ENCODE measurements at regions not wholly inside any gene's neighbourhood (a gene's known extent, or its start where the extent isn't known, plus 50 kb on each side); places are given as distances from the start of the nearest gene placed in this dataset.
A peak's percentile ranks its signal among the peaks of the same experiment; 100 is the strongest.

DNA sequence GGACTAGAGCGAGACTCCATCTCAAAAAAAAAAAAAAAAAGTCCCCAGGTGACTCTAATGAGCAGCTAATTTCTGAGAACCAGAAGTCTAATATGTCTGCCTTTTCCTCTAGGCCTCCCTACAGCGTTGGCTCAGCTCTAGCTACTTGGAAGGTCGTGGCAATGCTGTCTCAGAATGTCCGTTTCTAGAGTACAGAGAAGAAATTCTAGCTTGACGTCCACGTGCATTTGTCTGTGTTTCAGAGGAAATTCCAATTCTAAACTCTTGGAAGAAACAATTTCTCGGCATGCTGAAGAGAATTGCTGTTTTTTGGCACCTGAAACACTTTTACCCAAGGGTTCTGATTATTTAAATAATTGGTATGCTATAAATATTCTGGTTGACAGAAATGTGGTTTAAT is 78.8 kb downstream of the SOX2 start:
- Mint-ChIP-seq H3K4me1 (peaks cover 17% of the 10 kb centered on the region), H3K9me3 (no peaks in the 10 kb centered on the region), H3K36me3 (ENCODE audit: low read depth) (no peaks in the 10 kb centered on the region), H3K4me3 (no peak overlapping the region), H3K27ac (peak overlapping the region in 1 of 3 experiments; percentile 41), H3K27me3 (ENCODE audit: low read depth) (no peaks in the 10 kb centered on the region)
- TF ChIP-seq, protein P1, sequence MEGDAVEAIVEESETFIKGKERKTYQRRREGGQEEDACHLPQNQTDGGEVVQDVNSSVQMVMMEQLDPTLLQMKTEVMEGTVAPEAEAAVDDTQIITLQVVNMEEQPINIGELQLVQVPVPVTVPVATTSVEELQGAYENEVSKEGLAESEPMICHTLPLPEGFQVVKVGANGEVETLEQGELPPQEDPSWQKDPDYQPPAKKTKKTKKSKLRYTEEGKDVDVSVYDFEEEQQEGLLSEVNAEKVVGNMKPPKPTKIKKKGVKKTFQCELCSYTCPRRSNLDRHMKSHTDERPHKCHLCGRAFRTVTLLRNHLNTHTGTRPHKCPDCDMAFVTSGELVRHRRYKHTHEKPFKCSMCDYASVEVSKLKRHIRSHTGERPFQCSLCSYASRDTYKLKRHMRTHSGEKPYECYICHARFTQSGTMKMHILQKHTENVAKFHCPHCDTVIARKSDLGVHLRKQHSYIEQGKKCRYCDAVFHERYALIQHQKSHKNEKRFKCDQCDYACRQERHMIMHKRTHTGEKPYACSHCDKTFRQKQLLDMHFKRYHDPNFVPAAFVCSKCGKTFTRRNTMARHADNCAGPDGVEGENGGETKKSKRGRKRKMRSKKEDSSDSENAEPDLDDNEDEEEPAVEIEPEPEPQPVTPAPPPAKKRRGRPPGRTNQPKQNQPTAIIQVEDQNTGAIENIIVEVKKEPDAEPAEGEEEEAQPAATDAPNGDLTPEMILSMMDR (IDR thresholded peaks at IDR 0.05; ENCODE audit: unreplicated experiment in 3 of 3), result no peak

DNA sequence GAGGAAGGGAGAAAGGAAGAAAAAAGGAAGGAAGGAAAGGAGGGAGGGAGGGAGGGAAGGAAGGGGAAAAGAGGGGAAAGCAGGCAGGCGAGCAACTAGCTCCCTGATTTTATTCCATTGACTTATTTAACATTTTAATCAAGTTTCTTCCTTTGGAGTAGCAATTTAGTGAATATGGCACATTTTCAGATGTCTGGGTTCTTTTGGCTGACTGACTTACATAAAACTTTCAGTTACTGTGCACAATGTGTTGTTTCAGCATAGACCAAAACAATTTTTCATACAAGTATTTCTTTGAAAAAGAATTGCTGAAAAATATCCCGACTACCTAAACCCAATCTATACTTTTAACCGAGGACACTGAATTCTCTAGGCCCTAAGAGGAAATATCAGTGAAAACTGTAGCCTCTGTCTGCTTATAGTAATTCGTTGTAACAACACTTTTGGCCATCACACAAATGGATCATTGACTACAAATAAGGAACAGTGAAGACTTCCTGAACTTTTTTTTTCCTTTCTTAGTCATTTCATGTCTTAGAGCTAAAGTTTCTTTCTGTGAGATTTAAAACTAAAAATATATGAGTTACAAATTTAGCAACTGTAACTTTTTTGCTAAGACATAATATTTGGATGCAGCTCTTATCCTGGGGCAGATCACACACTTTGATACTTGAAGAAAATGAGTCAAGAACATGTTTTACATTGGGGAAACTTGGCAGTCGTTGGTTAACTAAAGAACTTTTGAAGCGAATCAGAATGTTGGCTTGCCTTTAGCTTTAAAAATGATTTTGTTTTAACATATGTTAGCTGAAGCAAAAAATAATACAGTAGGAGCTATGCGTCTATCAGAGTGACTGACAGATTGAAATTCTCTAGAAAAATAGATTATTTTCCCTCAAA is 79.6 kb downstream of the SOX2 start:
- no peaks in the 10 kb centered on the region for H3K36me3 Mint-ChIP-seq (ENCODE audit: low read depth)
- peaks cover 17% of the 10 kb centered on the region for H3K4me1 Mint-ChIP-seq
- H3K4me3 Mint-ChIP-seq, result no peak overlapping the region
- TF ChIP-seq, protein P1 (IDR thresholded peaks at IDR 0.05; ENCODE audit: unreplicated experiment in 3 of 3), result no peak
- no peaks in the 10 kb centered on the region for H3K9me3 Mint-ChIP-seq
- peak overlapping the region in 1 of 3 experiments; percentile 41 for H3K27ac Mint-ChIP-seq
- H3K27me3 Mint-ChIP-seq (ENCODE audit: low read depth), result no peaks in the 10 kb centered on the region

DNA sequence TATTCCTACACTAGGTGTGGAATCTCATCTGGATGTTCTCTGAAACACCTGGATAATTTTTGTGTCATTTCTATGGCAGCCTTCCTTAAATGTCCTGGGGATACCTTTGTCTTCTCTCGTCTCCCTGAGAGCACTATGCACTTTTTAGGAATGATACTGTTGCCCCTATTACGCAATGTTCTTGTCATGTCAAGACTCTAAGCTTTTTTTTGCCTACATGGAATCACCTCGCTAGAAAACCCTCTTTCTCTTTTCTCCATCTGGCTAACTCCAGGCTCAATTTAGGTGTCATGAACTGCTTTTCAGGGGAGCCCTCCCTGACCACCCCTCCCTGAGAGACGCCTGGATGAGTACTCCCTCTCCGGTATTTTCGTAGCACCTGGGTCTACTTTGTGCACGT is 81.3 kb downstream of the SOX2 start:
- Mint-ChIP-seq H3K9me3 (no peaks in the 10 kb centered on the region), H3K27ac (no peak overlapping the region), H3K4me3 (no peak overlapping the region), H3K27me3 (ENCODE audit: low read depth) (no peaks in the 10 kb centered on the region), H3K36me3 (ENCODE audit: low read depth) (no peaks in the 10 kb centered on the region), H3K4me1 (peaks cover 17% of the 10 kb centered on the region)
- TF ChIP-seq, protein P1 (IDR thresholded peaks at IDR 0.05; ENCODE audit: unreplicated experiment in 3 of 3), result no peak

DNA sequence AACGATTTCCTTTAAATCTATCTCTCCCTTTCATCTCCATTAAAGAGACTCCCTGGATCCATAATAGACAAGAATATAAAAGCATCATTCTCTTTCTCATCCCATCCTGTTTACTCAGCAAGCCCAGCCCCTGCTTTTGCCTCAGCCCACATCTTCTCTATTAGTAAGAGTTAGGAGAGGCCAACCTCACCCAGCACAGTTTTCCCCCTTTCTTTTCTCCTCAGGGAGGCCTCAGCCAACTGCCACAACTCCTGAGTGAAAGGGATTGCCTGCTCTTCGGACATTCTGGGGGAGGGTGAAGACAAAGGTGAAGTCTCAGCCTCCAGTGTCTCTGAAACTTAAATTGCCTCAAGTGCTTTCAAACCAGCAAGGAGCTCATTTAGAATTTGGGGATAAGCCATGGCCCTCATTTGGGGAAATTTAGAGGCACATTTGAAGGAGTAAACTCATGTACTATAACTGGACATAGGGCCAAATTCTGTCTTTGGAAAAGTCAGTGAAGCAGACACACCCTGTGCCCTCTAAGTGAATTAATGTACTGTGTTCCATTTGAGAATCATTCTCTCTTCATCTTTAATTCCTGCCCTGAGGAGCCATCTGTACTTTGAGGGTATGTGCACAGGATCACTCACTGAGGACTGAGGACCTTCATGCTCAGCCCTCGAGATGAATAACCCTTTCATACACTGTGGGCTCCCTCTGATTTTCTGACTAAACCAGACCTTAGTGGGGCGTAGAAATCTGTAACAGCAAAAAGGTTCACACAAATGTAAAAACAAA is 82.5 kb downstream of the SOX2 start:
- Mint-ChIP-seq H3K27me3 (ENCODE audit: low read depth) (no peaks in the 10 kb centered on the region), H3K4me1 (peaks cover 17% of the 10 kb centered on the region), H3K27ac (no peak overlapping the region), H3K4me3 (no peak overlapping the region), H3K36me3 (ENCODE audit: low read depth) (no peaks in the 10 kb centered on the region), H3K9me3 (no peaks in the 10 kb centered on the region)
- TF ChIP-seq, protein P1 (IDR thresholded peaks at IDR 0.05; ENCODE audit: unreplicated experiment in 3 of 3), result no peak

DNA sequence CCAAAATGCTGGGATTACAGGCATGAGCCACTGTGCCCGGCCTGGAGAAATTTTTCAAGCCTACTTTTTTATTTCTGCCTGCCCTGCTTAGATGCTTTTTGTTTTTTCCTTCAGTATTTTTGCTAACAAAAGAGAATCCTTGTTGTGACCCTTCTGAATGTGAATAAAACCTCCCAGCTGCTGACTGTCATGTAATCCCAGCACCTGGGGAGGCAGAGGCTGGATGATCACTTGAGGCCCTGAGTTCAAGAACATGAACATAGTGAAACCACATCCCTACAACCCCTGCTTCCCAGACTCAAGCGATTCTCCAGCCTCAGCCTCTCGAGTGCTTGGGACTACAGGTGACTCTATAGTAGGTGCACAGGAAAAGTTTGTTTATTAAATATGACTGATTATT is 84.9 kb downstream of the SOX2 start:
- no peak overlapping the region for H3K27ac Mint-ChIP-seq
- no peaks in the 10 kb centered on the region for H3K9me3 Mint-ChIP-seq

More for the DNA sequence above, 84.9 kb downstream of the SOX2 start:
- Mint-ChIP-seq H3K36me3 (ENCODE audit: low read depth) (no peaks in the 10 kb centered on the region), H3K4me1 (peaks cover 7% of the 10 kb centered on the region), H3K4me3 (no peak overlapping the region), H3K27me3 (ENCODE audit: low read depth) (no peaks in the 10 kb centered on the region)
- TF ChIP-seq, protein P1 (IDR thresholded peaks at IDR 0.05; ENCODE audit: unreplicated experiment in 3 of 3), result no peak
